Spleen (tissue), 7 donors: ENCODE measurements at regions not wholly inside any gene's neighbourhood (a gene's known extent, or its start where the extent isn't known, plus 50 kb on each side); places are given as distances from the start of the nearest gene placed in this dataset.

Experiments
- CTCF ChIP-seq, 11 experiments: fragments of 200-600 bp in 7 of 11; fragments of 450-650 bp in 4 of 11; sonication (generic) in 4 of 11; IDR thresholded peaks in 8 of 11; conservative IDR thresholded peaks in 3 of 11; 1 replicate in 7 of 11; 2 replicates in 4 of 11; pipeline versions ENCODE4 v1.4.0 to v1.8.0; 2016 to 2021; ENCODE audit warnings: antibody characterized with exemption in 11 of 11, inconsistent platforms in 4 of 11, mild to moderate bottlenecking in 1 of 11
- POLR2A ChIP-seq, 3 donors: fragments of 450-650 bp; IDR thresholded peaks; one replicate each; pipeline ENCODE4 v1.5.1; 2017; ENCODE audit warnings: antibody characterized with exemption in 3 of 3, mild to moderate bottlenecking in 1 of 3
- POLR2AphosphoS5 ChIP-seq, 3 donors: sonication (generic); formaldehyde crosslinking; IDR thresholded peaks; one replicate each; pipeline ENCODE4 v1.5.1; 2017; ENCODE audit warnings: antibody characterized with exemption in 3 of 3
- donor health status: DM: no; HTN: no; CAD: no; lungs with moderate emphysema.
- donor health status: DM: no; HTN: no; CAD: no.
- donor health status: DM: no; HTN: no; CAD: no.

GRCh38 chr13:104586051-104586746 lies 1520.0 kb upstream of the SLC10A2 start:
- TF ChIP-seq CTCF (IDR thresholded peaks at IDR 0.05 in 8 of 11, conservative IDR thresholded peaks at IDR 0.05 in 3 of 11) (no peak), POLR2A (IDR thresholded peaks at IDR 0.05) (no peak), POLR2AphosphoS5 (IDR thresholded peaks at IDR 0.05) (no peak)
